Stimulated activated CD4-positive, alpha-beta T cell treated with anti-CD3 and anti-CD28 coated beads, Interleukin-2, amount 100 ng/mL, for 24 hours (primary cell): ENCODE measurements at regions not wholly inside any gene's neighbourhood (a gene's known extent, or its start where the extent isn't known, plus 50 kb on each side); places are given as distances from the start of the nearest gene placed in this dataset.

Experiments used
- DNase-seq, 2 donors: peaks; one replicate each; pipeline ENCODE4 v3.0.0-alpha.2; 2020

DNA sequence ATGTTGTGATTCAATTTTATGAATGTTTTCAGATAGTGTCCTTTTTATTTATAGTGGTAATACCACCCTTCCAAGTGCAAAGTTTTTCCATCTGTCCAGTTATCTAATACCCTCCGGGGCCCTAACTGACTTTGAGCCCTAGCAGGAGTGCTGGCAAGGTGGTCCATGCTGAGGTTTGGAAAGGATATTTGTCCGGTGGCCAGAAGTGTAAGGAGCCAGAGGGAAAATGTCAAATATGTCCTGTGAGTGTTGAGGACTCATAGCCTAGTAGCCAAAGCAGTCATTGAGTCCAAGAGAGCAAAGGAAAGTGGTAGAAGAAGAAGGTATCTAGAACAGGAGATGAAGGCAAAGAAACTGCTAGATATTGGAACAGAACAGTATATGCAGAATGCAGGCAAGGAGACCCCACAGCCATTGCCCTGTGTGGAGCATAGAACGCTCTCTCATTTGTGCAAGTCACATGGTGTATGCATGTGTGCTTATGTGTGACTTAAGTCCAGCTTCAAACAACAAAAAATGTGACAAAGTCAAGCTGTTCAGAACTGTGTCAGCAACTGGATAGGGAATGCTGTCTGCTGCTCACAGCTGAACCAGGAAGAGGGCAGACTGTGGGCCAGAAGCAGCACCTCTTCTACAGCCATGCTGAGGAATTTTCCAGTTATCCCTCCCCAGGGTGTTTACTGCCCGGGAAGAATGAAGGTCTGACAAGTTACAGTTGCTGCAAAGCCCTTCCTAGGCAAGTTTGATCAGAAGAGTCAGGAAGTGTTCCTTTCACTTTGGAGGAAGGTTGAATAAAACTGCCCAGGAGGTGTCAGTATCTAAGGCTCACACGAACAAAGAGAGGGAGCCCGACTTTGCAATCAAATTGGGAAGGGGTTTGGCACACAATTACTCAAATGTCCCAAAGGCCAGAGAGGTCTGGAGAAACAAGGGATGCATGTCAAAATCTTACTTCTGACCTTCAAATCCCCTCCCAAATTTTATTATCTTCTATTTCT is 463.3 kb upstream of the DMAC1 start:
- DNase-seq, result no peak

DNA sequence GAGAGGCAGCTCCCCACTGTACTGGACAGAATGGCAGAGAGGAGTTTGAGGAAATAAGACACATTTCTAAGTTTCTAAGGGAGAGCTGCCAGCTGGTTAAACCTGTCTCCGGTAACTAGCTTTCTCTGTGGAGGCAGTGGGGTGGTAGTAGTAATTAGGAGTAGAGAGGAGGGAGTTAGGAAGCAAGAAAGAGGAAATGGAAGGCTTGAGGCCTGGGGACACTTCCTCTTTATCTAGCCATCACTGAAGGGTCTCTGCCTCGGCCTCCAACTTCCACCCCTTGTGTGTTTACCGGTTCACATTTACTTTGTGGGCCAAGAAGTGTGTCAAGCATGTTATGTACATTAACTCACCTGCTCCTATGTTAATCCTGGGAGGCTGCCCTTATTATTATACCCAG is 462.2 kb upstream of the DMAC1 start:
- DNase-seq, result no peak

DNA sequence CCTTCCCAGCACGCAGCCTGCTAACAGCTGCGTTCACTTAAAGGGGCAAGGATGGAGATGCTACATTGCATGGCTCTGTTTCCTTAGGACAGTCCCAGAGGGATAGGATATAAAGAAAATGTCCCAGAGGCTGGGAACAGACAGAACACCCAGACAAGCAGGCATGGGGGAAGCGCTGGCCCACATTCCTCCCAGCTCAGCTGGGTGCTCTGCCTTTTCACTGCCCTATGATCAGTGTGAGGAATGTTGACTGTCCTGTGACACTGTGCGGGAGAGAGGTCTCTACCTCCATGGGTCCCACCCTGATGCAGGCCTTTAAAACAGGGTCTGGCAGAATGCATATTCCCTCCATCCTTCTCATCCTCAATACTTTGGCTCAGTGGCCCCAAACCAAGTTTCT is 459.4 kb upstream of the DMAC1 start:
- no peak for DNase-seq

DNA sequence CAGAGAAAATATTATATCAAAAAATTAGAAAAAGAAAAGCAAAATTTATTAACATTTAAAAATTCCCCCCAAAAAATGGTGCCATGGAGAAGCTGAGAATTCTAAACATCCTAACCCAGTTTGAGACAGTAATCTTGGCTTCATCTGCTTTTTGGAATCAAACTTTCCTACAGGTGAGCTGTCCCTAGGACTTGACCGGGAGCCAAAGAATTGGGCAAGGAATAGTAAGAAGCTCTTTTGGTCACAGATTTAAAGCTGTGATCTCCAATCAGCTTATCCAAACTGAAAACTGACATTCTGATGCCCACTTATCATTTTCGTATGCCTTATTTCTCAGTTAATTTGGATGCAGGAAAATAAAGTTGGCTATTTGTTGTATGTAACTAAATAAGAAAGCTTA is 457.3 kb upstream of the DMAC1 start:
- no peak for DNase-seq

DNA sequence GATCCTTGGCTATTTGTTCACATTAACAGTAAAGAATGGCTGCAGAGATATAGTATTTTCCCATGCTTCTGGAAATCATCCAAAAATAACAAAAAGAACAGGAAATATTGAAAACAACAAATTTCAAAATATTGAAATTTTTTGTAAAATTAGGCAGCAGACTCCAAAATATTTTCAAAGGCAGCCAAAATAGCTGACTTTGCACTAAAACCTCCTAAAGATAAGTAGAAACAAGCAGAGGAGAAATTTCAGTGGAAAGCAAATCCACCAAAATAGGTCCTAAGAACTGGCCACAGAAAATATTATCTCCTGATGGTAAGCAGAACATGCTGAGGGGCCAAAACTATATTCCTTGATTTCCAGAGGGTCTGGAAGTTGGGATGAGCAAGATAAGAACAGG is 456.3 kb upstream of the DMAC1 start:
- no peak for DNase-seq

DNA sequence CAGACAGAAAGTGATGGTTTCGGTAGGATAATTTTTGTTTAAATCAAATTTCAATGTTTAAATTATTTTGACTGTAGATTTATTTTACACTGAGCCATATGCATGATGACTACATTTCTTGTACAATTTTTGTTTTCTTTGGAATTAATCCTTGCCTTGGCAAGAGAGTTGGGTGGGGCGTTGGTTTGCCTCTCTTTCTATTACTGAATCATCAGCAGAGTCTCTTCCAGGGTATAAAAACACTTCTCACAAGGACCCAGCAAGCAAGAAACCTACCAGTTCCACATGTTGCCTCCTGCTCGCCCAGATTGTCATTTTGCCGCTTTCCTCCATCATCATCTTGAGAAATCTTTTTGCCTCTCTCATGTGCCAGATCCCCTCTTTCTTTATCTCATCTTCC is 455.0 kb upstream of the DMAC1 start:
- DNase-seq, result no peak

DNA sequence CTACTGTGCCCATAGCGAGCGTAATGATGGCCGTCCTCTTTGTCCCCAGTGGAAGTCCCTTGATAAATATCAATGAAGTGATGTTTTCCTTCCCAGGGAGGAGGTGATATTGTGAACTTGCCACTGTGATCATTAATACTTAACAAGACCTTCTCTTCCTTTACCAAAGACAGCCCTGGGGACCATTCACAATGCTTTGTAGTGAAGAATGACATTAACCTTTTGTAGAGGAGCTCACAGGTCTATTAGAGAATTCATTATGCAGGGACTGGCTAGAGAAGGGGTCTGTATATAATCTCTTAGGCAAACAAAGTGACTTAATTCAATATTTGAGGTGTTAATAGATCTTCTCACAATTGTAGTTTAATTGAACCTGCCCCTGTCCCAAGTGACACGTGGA is 452.9 kb upstream of the DMAC1 start:
- DNase-seq, result no peak

DNA sequence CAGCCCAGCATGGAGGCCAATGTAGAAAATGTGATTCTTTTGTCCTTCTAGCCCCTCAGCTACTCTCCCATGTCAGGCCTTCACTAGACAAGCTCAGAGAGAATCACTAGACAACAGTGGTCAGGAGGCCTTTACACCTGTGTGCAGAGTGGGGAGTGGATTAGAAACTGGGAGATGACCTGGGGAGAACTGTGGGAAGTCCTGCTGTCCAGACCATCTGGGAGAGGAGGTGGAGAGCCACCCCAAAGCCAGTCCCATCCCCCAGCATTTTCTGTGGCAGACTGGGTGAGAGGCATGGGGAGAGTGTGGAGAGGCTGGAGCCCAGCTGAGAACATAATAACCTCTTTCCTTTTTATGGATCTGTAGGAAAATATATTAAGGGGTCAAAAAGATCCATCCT is 452.0 kb upstream of the DMAC1 start:
- DNase-seq, result no peak

DNA sequence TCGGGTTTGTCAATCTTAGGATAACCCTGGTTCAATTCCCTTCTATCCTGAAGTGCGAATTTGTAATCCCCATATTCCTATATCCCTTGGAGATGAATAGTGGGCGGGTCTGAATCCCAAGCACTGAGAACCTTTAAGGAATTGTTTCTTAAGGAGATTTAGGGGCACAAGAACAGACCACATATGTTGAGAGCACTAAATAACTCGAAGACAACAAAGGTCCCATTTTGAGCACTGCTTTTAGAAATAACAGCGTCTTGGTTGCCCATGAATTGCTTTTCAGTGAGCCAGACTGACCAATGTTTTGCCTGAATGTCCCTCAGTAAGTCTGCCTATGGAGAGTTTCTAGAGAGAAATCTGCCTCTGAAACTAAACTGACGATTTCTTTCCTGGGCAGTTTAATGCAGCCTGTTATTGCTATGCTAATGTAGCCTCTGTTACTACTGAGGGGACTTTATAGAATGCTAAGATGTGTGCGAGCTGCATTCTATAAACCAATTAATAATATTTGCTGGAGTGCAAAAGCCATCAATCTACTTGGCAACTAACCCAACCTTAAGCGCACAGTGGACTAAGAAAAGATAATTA is 445.0 kb upstream of the DMAC1 start:
- DNase-seq, result no peak

DNA sequence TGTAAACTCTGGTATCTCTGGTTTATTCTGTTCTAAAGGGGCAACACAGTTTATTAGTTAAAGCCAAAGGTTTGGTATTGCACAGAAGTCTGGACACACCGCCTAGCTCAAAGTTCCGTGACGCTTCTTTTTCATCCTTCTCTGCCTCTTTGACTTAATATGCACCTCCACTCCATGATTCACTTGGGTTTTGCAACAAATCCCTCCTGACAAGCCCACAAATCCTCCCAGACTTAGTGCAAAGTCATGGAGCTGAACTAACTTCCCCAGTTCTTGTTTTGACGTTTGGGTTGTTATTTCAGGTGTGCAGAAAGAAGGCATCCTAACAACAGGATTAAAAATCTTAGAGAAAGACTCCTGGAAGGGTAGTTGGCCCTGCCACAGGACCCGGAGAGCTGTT is 441.6 kb upstream of the DMAC1 start:
- no peak for DNase-seq

DNA sequence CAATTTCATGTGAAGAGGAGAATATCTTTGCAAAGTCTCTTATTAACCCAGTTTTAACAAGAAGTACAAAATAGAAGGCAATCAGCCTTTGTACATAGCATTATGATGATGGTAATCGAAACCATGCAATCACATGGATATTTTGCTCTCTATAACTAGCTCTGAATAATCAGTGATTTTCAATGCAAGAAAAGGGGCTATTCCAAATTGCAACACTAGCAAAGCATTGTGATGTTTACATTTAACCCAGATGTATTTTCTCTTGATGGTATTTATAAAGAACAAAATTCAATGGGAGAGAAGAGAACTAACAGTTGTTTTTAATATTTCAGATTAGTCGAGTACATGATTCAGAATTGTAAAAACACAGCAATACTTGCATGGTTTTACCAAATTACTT is 437.5 kb upstream of the DMAC1 start:
- no peak for DNase-seq

DNA sequence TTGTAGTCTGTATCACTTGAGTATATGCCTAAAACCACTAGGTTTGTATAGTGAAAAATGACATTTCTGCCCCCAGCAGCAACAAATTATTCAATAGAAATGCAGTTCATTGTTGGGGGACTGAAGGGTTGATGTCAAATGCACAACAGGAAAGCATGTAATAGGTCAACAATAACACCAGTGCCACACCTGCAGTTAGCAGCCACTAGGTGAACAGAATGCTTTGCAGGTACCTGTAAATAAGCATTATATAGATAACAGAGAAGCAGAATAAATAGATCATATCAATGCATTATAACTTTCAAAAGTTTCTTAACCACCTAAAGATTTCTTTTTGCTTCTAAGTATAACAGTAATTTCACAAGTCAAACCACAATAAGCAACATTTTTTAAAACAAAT is 435.9 kb upstream of the DMAC1 start:
- no peak for DNase-seq

DNA sequence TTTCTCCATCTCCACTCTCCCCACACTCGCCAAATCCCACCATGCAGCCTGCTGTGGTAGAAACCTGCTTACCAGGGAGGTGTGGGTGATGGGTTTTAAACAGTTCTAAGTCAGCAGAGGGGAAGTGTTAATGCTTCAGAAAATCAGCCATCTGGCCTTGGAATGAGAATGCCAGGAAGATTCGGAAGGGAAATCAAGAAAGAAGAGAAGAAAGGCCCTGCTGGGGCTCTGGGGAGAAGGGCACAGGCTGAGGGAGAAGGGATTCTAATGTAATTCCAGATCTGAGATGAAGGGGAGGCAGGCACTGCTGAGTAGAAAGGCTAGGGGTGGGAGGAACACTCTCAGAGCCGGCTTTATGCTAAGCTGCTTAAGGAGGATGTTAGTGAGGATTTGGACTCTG is 434.7 kb upstream of the DMAC1 start:
- no peak for DNase-seq

DNA sequence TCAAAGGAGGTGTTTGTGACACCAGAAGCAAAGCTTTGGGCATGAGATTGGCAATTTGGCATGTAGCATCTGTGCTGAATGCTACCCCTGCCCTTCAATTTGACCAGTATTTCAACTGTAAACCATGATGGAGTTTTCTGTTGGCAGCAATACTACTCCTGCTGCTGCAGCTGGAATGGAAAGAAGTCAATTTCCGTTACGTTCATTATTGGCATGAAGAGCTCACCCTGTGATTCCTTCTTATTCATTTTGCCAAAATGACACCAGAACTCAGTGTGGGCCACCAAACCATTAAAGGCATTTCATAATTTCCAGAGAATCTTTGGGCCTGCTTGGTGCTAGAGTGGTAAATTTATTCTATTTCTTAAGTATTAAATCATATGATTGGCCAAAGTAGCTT is 433.1 kb upstream of the DMAC1 start:
- no peak for DNase-seq

DNA sequence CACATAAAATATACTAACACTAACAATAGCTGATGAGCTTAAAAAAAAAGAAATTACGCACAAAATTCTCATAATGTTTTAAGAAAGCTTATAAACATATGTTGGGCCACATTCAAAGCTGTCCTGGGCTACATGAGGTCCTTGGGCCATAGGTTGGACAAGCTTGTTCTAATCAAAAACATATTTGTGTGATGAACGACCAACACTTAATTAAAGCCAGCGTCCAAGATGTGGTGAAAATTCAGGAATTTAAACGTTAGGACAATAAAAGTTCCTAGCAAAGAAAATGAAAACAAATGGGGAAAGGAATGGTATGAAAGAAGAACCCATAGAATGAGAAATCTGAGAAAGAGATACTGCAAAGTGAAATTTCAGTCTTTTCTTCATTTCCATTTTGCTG is 429.6 kb upstream of the DMAC1 start:
- DNase-seq, result no peak

DNA sequence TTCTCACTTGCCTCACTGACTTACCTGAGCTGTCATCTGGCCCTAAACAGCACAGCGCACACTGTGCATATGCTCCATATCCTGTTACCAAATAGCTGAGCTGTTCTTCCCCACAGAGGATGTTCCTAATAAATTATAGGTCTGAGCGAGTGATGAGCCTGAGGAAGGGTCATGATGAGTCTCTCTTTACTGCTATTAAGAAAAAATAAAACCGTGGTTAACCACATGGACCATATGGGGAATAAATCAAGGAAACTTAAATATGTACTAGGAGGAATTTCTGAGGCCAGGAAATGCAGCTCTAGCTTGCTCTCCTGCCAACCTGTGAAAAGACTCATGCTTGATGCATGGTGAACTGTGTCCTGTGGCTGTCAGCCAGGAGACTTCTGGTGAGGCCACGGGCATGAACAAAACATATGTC is 424.8 kb upstream of the DMAC1 start:
- no peak for DNase-seq

DNA sequence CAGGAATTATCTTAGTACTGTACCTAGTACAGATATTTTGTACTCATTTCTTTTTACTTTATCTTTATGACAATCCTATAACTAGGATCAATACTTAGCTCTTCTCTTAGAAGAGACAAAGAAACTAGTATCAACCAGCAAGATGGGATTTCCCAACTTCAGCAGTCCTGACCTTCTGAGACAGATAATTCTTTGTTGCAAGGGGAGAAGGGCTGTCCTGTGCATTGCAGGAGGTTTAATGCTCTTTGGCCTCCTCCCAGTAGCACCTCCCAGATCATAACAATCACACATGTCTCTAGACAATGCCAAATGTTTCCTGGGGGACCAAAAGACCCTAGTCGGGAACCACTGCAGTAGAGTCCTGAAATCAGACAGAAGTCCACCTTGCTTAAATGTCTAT is 424.3 kb upstream of the DMAC1 start:
- DNase-seq, result no peak

DNA sequence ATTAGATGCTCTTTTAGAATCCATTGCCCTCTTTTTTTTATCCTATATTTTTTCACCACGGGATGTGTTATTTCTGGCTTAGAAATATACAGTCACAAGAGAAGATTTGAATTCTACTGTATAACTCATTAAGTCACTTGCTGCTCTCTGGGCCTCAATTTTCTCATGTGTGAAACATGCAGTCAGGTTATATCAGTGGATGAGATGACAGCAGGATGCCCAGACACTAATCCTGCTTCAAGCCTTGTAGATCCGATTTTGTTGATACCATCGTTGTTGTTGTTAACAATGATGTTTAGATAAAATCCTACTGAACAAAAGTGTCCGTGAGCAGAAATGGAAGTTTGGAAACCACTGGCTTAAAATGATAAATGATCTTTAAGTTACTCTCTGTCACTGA is 421.9 kb upstream of the DMAC1 start:
- DNase-seq, result no peak

DNA sequence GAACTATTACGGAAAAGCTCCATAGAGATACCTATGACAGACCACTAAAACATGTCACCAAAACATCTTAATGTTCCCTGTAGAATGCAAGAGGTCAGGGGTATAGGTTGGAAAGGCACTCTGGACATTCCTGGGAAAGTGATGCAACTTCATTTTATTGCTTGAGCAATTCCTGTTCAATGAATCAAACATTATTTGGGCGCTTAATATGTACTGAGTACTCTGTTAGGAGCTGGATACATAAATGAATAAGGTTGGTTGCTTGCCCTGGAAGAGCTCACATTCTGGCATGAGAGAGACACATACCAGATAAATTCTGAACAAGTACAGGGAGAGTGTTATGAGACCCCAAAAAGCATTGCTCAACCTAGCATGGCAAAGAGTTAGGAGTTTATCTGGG is 408.9 kb upstream of the DMAC1 start:
- no peak for DNase-seq

DNA sequence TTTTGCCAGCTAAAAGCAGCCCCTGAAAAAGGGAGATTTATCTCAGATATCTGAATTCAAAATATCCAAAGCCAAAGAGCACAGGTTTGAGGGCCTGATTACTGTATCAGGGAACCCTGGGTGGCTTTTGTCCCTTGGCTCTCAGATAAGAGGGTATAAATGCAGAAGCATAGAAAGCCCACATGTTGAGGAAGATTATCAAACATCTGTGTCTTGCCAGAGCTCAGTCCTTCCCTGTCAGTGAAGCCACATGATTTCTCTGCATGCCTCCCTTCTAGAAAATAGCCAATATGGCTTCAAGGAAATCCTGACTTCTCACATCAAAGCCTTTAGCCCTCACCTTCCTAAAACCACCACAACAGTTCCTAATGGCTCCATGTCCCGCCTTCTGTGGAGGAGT is 408.0 kb upstream of the DMAC1 start:
- DNase-seq, result no peak

DNA sequence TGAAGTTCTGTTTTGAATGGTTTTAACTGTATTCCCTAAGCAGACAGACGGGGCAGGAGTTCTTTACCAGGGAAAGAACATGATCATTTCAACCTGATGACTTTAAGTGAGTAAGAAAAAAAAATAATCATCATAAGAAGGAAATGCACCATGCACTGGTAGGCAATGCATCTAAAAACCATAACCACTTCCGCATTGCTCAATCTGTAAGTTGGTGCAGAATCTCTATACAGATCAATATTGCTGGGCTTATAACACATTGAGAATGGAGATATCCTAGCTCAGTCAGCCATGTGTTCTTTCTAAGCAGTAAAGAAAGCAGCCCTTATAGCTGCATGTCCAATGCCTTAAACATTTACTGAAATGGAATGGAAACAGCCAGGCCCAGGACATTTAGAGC is 407.1 kb upstream of the DMAC1 start:
- DNase-seq, result no peak

DNA sequence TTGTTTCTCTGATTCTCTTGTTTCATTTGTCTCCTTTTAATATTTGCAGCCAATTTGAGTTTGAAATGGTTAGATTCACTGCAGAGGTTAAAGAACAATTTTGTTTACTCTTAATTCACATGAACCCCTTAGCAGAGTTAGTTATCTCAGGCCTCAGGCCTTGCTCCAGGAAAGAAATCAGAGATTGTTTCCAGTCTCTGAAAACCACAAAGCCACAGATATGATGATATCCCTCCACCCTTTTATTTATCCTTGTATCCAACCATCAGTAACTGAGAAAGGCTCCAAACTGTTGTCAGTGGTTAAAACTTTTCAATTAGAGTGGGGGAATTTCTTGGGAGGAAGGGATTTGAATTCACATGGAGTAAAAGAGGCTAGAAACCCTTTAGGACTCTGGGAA is 406.0 kb upstream of the DMAC1 start:
- DNase-seq, result no peak

DNA sequence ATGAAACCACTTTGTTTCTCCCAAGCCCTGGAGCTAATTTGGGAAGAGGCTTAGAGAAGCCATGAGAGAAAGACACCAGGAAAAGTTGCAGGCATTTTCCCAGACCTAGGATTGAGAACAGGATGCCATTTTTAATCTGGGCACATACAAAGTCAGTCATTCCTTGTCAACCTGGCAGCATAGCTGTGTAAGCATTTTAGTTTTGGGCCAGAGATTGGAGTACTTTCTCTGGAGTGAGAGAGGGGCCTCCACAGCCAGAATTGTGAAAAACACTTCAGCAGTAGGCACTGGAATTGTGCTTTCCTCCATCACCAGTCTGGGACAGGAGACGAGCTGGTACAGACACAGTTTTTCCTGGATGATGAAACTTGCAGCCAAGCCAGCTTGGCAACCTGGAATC is 390.3 kb upstream of the DMAC1 start:
- DNase-seq, result no peak

DNA sequence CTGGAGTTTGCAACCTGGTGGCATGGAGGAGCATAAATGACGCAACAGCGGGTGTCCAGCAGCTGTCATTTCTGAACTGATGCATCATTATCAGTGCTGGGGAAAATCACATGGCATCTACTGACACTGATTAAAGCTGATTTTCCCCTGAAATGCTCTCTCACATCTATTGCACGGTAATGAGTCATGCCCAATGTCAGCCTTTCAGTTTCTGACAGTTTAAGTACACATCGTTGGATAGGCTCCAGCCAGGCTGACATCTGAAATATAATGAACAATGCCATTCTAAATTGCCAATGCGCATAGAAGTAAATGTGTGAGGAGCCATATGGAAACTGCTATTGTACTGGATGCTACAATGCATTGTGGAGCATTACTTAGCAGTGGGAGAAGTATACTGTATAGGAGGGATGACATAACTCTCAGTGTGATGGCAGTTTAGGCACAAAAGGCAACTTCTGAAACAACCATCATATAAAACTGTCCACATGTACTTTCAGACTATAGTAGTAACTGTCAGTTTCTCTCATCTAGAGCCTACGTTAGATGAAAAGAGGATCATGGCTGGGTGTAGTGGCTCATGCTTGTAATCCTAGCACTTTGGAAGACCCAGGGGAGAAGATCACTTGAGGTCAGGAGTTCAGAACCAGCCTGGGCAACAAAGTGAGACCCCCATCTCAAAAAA is 389.3 kb upstream of the DMAC1 start:
- peak in 1 of 2 donors; percentile 22 for DNase-seq
